Activated CD4-positive, alpha-beta T cell treated with anti-CD3 and anti-CD28 coated beads, Interleukin-2, amount 50 U/mL, for 16 hours (primary cell): ENCODE measurements at regions not wholly inside any gene's neighbourhood (a gene's known extent, or its start where the extent isn't known, plus 50 kb on each side); places are given as distances from the start of the nearest gene placed in this dataset.

Experiments
- DNase-seq: peaks from one replicate; pipeline ENCODE4 v3.0.0-alpha.2; 2020

DNA sequence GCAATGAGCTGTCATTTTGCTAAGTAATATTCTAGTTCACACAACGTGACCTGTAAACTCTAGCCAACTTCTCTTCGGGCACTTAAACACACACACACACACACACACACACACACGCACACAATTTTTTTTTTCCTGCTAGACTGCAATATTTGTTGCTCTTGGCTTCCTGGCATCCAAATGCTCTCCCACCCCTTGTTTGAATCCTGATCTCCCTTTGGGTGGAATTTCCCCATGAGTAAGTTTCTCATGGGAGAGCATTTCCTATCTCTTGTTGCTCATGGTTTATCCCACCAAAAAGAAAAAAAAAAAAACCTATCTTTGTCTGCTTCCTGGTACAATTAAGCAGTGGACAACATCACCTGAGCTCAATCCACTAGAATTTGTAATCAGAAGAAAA is 54.7 kb upstream of the TSLP start:
- no peak for DNase-seq

DNA sequence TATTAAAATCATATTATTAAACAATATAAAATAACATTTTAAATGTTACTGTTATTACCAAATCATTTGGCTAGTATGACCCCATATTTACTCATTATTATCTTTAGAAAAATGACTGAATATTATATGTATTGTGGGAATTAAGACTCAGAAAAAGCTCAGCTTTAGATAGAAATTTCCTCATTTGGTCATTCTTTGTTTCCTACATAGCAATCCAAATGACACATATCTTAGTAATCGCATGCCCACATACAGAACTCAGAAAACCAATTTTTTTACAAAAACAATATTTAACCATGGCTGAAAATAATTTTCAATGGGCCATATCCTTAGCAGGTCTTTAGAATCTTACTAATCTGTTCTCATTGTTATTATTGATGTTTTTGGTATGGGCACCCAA is 53.8 kb upstream of the TSLP start:
- DNase-seq: no peak
